Hematopoietic multipotent progenitor cell treated with erythropoietin and hydrocortisone succinate and interleukin-3 and kit ligand, for 4 days (in vitro differentiated cells): ENCODE measurements at regions not wholly inside any gene's neighbourhood (a gene's known extent, or its start where the extent isn't known, plus 50 kb on each side); places are given as distances from the start of the nearest gene placed in this dataset.

Source experiments
- DNase-seq: peaks from one replicate; pipeline ENCODE4 v3.0.0-alpha.2; 2015

- no peak for DNase-seq
Observed at GRCh38 chr9:91043056-91043810, 241.6 kb downstream of the SYK start.

- no peak for DNase-seq
Observed at GRCh38 chr9:91043811-91044175, 242.2 kb downstream of the SYK start.

GRCh38 chr9:91044354-91044753 lies 242.7 kb downstream of the SYK start:
- DNase-seq, result no peak

GRCh38 chr9:91045041-91045440 lies 243.4 kb downstream of the SYK start:
- no peak for DNase-seq

- no peak for DNase-seq
Observed at GRCh38 chr9:91047529-91047928, 245.9 kb downstream of the SYK start.

- no peak for DNase-seq
Observed at GRCh38 chr9:91047993-91048607, 246.5 kb downstream of the SYK start.

- DNase-seq, result no peak
Observed at GRCh38 chr9:91048749-91049148, 247.1 kb downstream of the SYK start.

- no peak for DNase-seq
Observed at GRCh38 chr9:91053824-91054223, 252.2 kb downstream of the SYK start.

GRCh38 chr9:91055845-91056244 lies 254.2 kb downstream of the SYK start:
- no peak for DNase-seq

GRCh38 chr9:91056486-91056885 lies 254.9 kb downstream of the SYK start:
- DNase-seq, result no peak

GRCh38 chr9:91056917-91057316 lies 255.3 kb downstream of the SYK start:
- DNase-seq, result no peak

- no peak for DNase-seq
Observed at GRCh38 chr9:91059713-91060112, 258.1 kb downstream of the SYK start.

GRCh38 chr9:91060520-91061343 lies 259.1 kb downstream of the SYK start:
- no peak for DNase-seq

GRCh38 chr9:91061506-91061905 lies 259.9 kb downstream of the SYK start:
- DNase-seq, result peak; percentile 15

- no peak for DNase-seq
Observed at GRCh38 chr9:91062281-91062680, 260.7 kb downstream of the SYK start.

GRCh38 chr9:91063471-91063870 lies 261.9 kb downstream of the SYK start:
- DNase-seq, result no peak

GRCh38 chr9:91065231-91066041 lies 263.8 kb downstream of the SYK start:
- no peak for DNase-seq

- no peak for DNase-seq
Observed at GRCh38 chr9:91066042-91066415, 264.4 kb downstream of the SYK start.

GRCh38 chr9:91066856-91067255 lies 265.2 kb downstream of the SYK start:
- DNase-seq, result no peak

- no peak for DNase-seq
Observed at GRCh38 chr9:91067306-91067860, 265.8 kb downstream of the SYK start.

- DNase-seq, result no peak
Observed at GRCh38 chr9:91071184-91071990, 269.8 kb downstream of the SYK start.
